Central memory CD8-positive, alpha-beta T cell (primary cell): ENCODE measurements at regions not wholly inside any gene's neighbourhood (a gene's known extent, or its start where the extent isn't known, plus 50 kb on each side); places are given as distances from the start of the nearest gene placed in this dataset.

Experiments used
- ATAC-seq: fragments of 150-1000 bp; cut with Tn5 transposase; replicated peaks from 2 replicates; pipeline ENCODE4 v1.10.0; 2022; ENCODE audit warnings: mild to moderate bottlenecking, moderate FRiP score, moderate number of reproducible peaks; ENCODE audit not compliant: poor library complexity, severe bottlenecking; ENCODE audit errors: extremely low read depth
- DNase-seq, 2 donors: peaks; one replicate each; pipeline ENCODE4 v3.0.0; 2021; ENCODE audit warnings: low spot score in 2 of 2
- H3K27ac Mint-ChIP-seq: one replicate; pipeline ENCODE4 v1.8.0; 2022; ENCODE audit warnings: low read depth, mild to moderate bottlenecking, moderate library complexity, mixed read lengths
- H3K27me3 Mint-ChIP-seq: one replicate; pipeline ENCODE4 v1.8.0; 2022; ENCODE audit warnings: mixed read lengths
- H3K36me3 Mint-ChIP-seq: one replicate; pipeline ENCODE4 v1.8.0; 2022; ENCODE audit warnings: mild to moderate bottlenecking, moderate library complexity, mixed read lengths; ENCODE audit not compliant: insufficient read depth
- H3K4me1 Mint-ChIP-seq: one replicate; pipeline ENCODE4 v1.8.0; 2022; ENCODE audit warnings: mixed read lengths
- H3K4me3 Mint-ChIP-seq: one replicate; pipeline ENCODE4 v1.8.0; 2022; ENCODE audit warnings: mild to moderate bottlenecking, moderate library complexity, mixed read lengths
- H3K9me3 Mint-ChIP-seq: one replicate; pipeline ENCODE4 v1.8.0; 2022; ENCODE audit warnings: mixed read lengths

GRCh38 chr14:66341239-66341638 is 144.9 kb upstream of the CCDC196 start:
- Mint-ChIP-seq H3K27ac (no peak overlapping the region), H3K4me1 (no peaks in the 10 kb centered on the region), H3K9me3 (no peaks in the 10 kb centered on the region), H3K36me3 (no peaks in the 10 kb centered on the region), H3K4me3 (no peak overlapping the region), H3K27me3 (peaks cover 9% of the 10 kb centered on the region)
- no peak for ATAC-seq
- DNase-seq: no peak

DNA sequence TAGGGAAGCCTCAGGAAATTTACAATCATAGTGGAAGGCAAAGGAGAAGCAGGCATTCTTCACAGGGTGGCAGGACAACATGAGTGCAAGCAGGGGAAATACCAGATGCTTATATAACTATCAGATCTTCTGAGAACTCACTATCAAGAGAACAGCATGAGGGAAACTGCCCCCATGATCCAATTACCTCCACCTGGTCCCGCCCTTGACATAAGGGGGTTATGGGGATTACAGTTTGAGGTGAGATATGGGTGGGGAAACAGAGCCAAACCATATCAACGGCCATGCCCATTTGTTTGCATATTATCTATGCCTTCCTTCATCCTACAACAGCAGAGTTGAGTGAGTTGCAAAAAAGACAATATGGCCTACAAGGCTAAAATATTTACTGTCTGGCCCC is 140.2 kb upstream of the CCDC196 start:
- Mint-ChIP-seq H3K4me1 (no peaks in the 10 kb centered on the region), H3K27me3 (peaks cover 27% of the 10 kb centered on the region), H3K9me3 (peaks cover 11% of the 10 kb centered on the region), H3K4me3 (no peak overlapping the region), H3K27ac (no peak overlapping the region), H3K36me3 (no peaks in the 10 kb centered on the region)
- ATAC-seq (no peak), DNase-seq (no peak)

- Mint-ChIP-seq H3K36me3 (no peaks in the 10 kb centered on the region), H3K27me3 (peaks cover 26% of the 10 kb centered on the region), H3K4me3 (no peak overlapping the region), H3K27ac (no peak overlapping the region), H3K4me1 (no peaks in the 10 kb centered on the region), H3K9me3 (peaks cover 11% of the 10 kb centered on the region)
- DNase-seq (no peak), ATAC-seq (no peak)
Observed at GRCh38 chr14:66351310-66351709, 134.9 kb upstream of the CCDC196 start.

GRCh38 chr14:66359500-66359899 is 126.7 kb upstream of the CCDC196 start:
- ATAC-seq (no peak), DNase-seq (no peak)

DNA sequence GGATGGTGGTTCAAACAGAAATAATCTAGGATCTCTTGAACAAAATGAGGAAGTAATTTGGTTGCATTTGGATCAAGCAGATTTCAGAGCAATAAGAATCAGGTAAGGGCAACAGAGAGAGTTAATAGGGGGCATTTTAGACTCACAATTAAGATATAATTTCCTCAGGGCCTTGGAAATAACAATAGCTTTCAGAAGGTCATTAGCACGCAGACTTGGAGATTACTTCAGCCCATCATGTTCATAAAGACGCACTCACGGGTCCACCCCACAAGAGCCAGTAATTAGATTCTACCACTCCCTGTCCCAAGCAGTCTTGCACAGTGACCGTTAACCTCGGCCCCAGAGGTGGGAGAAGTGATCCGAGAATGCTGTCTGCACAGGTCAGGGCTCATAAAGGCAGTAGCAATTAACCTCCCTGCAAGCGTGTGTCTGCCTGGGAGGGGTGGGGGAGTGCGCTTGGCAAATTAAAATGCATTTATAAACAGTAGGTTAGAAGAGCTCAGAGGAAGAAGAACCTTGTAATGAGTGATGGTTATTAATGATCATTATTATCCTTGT is 125.7 kb upstream of the CCDC196 start:
- ATAC-seq (no peak), DNase-seq (no peak)
- H3K4me3 Mint-ChIP-seq: no peak overlapping the region
- H3K36me3 Mint-ChIP-seq: peaks cover 2% of the 10 kb centered on the region
- H3K27ac Mint-ChIP-seq: no peak overlapping the region
- H3K27me3 Mint-ChIP-seq: peaks cover 36% of the 10 kb centered on the region
- H3K4me1 Mint-ChIP-seq: no peaks in the 10 kb centered on the region
- no peaks in the 10 kb centered on the region for H3K9me3 Mint-ChIP-seq

More at GRCh38 chr14:66359500-66359899, 126.7 kb upstream of the CCDC196 start:
- no peak overlapping the region for H3K27ac Mint-ChIP-seq
- H3K36me3 Mint-ChIP-seq: peaks cover 2% of the 10 kb centered on the region
- no peak overlapping the region for H3K4me3 Mint-ChIP-seq
- peaks cover 38% of the 10 kb centered on the region for H3K27me3 Mint-ChIP-seq
- no peaks in the 10 kb centered on the region for H3K4me1 Mint-ChIP-seq
- no peaks in the 10 kb centered on the region for H3K9me3 Mint-ChIP-seq

- Mint-ChIP-seq H3K27me3 (peaks cover 34% of the 10 kb centered on the region), H3K27ac (no peak overlapping the region), H3K4me3 (no peak overlapping the region), H3K9me3 (no peaks in the 10 kb centered on the region), H3K36me3 (peaks cover 2% of the 10 kb centered on the region), H3K4me1 (no peaks in the 10 kb centered on the region)
- ATAC-seq (no peak), DNase-seq (no peak)
Observed at GRCh38 chr14:66361013-66361412, 125.2 kb upstream of the CCDC196 start.

DNA sequence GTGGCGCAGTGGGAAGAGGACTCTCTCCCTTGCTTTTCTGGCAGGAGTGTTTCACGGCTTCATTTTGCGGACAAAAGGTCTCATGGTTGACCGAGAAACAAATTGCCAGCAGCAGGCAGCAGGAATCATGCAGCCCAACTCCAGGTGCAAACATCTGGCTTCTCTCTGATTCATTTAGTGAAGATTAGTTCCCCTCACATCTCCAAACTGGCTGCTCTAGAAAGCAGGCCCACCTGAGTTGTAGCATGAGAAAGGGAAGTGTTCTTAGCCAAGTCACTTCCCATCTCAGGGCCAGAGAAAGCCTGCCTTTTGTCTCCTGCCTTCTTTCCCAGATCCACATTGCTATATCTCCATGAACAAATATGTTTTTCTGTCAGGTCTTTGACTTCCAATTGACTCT is 120.8 kb upstream of the CCDC196 start:
- DNase-seq: no peak
- Mint-ChIP-seq H3K4me1 (no peaks in the 10 kb centered on the region), H3K36me3 (no peaks in the 10 kb centered on the region), H3K27me3 (peaks cover 27% of the 10 kb centered on the region), H3K27ac (no peak overlapping the region), H3K9me3 (no peaks in the 10 kb centered on the region), H3K4me3 (no peak overlapping the region)
- no peak for ATAC-seq

- peaks cover 8% of the 10 kb centered on the region for H3K27me3 Mint-ChIP-seq
- peaks cover 1% of the 10 kb centered on the region for H3K36me3 Mint-ChIP-seq
- H3K27ac Mint-ChIP-seq: no peak overlapping the region
- no peaks in the 10 kb centered on the region for H3K4me1 Mint-ChIP-seq
- no peak overlapping the region for H3K4me3 Mint-ChIP-seq
- ATAC-seq (no peak), DNase-seq (no peak)
- no peaks in the 10 kb centered on the region for H3K9me3 Mint-ChIP-seq
Observed at GRCh38 chr14:66369157-66369697, 116.9 kb upstream of the CCDC196 start.

DNA sequence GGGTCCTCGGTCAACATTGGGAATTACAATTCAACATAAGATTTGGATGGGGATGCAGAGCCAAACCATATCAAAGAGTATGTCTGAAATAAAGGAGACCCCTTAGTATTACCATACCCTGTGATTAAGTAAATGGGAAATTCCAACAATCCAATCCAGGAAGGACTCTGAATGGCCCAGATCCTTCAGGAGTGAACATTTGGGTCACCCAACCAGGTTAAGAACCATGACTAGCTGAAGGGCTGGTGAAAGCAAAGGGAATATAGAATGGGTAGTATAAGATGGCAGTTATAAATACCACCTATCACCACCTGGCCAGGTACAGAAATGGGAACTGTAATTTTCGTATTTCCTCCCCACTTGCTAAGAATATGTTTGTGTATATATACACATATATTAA is 114.4 kb upstream of the CCDC196 start:
- ATAC-seq (no peak), DNase-seq (no peak)
- Mint-ChIP-seq H3K4me3 (no peak overlapping the region), H3K27ac (no peak overlapping the region), H3K36me3 (peaks cover 1% of the 10 kb centered on the region), H3K4me1 (no peaks in the 10 kb centered on the region), H3K27me3 (no peaks in the 10 kb centered on the region), H3K9me3 (no peaks in the 10 kb centered on the region)

DNA sequence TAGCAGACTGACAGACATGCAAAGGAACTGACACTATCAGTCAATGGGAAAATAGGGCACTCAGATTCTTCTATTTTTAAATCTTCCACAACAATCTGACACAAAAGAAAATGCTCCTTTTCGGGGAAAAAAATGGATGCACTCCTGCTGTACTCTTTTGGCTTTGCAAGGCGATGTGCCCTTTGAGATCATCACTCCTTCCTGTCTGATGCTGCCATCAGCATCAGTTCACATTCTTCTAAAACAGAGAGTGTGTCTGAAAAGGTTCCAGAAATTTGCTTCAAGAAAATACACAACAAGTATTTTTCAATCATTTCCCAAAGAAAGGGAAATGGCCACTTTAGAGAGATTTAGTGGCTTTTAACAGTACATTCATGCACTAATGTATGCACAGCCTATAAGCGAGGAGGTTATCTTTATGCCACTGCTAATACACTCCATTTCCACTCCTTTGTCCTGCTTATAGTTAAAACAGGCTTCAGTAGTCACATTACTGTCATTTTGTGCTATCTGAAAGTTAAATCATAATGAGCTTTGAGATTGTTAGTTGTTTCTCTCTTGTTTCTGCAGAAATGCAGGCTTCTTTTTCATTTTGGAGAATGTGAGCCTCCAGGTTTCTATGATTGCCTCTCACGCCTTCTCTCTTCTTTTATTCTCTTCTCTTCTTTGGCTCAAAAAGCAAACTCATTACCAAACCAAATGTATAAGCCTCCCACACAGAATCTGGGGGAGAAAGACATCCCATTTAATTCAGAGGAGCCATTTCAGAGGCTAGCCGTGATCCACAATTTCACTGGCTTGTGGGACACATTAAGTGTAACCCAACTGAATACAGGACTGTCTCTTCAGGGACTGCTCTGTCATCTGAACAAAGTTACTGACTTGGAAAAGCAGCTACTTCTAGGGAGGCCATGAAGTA is 110.9 kb upstream of the CCDC196 start:
- no peak for ATAC-seq
- DNase-seq: no peak
- Mint-ChIP-seq H3K4me1 (no peaks in the 10 kb centered on the region), H3K9me3 (no peaks in the 10 kb centered on the region), H3K27me3 (no peaks in the 10 kb centered on the region), H3K4me3 (no peak overlapping the region), H3K36me3 (peaks cover 1% of the 10 kb centered on the region), H3K27ac (no peak overlapping the region)

DNA sequence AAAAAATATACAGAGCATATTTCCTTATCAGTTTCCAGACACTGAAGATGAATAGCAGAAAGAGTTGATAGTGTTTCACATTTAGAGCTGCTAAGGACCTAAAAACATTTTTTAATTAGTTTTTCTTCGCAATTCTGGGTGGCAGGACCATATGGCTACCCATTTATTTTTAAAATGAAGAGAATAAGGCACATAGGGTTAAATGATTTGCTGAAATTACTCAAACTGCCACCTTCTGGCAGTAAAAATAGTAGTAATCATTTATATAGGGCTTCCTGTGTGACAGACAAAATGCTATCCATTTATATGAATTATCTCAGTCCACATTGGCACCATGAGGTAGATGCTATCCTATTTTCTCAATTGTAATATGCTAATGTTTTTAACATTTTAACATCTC is 108.6 kb upstream of the CCDC196 start:
- ATAC-seq (no peak), DNase-seq (no peak)
- H3K27me3 Mint-ChIP-seq: no peaks in the 10 kb centered on the region
- H3K4me1 Mint-ChIP-seq: no peaks in the 10 kb centered on the region
- no peak overlapping the region for H3K4me3 Mint-ChIP-seq
- no peaks in the 10 kb centered on the region for H3K9me3 Mint-ChIP-seq
- H3K27ac Mint-ChIP-seq: no peak overlapping the region
- no peaks in the 10 kb centered on the region for H3K36me3 Mint-ChIP-seq

GRCh38 chr14:66378712-66379505 is 107.3 kb upstream of the CCDC196 start:
- no peaks in the 10 kb centered on the region for H3K9me3 Mint-ChIP-seq
- H3K36me3 Mint-ChIP-seq: no peaks in the 10 kb centered on the region
- H3K27me3 Mint-ChIP-seq: no peaks in the 10 kb centered on the region
- H3K4me3 Mint-ChIP-seq: no peak overlapping the region
- DNase-seq (no peak), ATAC-seq (no peak)
- H3K27ac Mint-ChIP-seq: no peak overlapping the region
- H3K4me1 Mint-ChIP-seq: no peaks in the 10 kb centered on the region
